ENCODE measurements at regions not wholly inside any gene's neighbourhood (a gene's known extent, or its start where the extent isn't known, plus 50 kb on each side); places are given as distances from the start of the nearest gene placed in this dataset.

DNA sequence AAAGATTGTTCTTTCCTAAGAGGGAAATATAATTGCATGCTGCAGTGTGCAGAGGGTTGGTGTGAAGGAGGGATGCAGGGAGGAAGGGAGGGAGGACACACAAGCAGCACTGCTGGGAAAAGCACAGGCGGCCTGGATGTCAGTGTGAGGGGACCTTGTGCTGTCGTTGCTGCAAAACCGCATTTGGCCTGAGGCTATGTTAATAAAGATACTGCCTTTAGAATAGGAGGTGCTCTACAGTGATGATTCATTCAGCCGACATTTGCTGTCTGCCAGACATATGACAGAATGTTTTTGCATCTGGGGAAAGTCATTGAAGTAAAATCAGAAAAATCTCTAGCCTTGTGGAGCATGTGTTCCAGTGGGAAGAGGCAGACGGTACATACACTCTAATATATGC lies 50.5 kb upstream of the TRIM26 start (continued):
- no peak for TF ChIP-seq ZNF384 (IDR thresholded peaks at IDR 0.05; ENCODE audit: borderline replicate concordance, low read depth, low read length)
- TF ChIP-seq, protein P1, sequence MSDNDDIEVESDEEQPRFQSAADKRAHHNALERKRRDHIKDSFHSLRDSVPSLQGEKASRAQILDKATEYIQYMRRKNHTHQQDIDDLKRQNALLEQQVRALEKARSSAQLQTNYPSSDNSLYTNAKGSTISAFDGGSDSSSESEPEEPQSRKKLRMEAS (IDR thresholded peaks at IDR 0.05; ENCODE audit: low read depth, low read length) = no peak

All from GM12878 (cell line).